ENCODE measurements at regions not wholly inside any gene's neighbourhood (a gene's known extent, or its start where the extent isn't known, plus 50 kb on each side); places are given as distances from the start of the nearest gene placed in this dataset.

GRCh38 chr6:12602342-12602741 lies 114.2 kb upstream of the PHACTR1 start:
- no peak overlapping the region for H3K4me3 ChIP-seq

DNA sequence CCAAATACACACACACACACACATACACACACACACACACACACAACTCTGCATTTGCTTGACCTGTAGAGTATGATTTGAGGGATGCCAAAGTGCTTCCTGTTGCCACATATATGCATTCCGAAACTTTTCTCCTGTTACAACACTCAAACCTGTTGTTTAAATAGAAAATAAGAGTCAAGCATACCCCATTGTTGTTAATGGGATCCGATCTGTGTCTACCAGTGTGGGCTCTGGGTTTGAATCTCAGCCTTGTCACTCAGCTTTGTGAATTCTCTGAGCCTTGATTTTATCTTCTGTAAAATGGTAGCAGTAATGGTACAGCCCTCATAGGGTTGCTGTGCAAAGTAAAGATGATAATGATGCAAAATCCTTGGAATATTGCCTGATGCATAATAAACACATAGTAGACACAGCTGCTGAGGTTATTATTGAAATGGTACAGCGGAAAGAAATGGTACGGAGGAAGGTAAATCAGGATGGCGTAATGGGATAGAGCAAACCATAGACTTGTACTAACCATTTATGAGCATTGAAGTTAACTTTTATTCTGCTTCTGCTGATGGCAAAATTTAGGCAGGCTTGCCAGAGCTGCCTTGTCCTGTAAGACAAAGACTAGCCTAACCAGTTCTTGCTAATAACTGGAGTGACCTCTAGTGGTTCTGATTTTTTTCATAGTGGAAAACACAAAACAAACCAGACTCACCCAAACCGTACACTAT lies 113.5 kb upstream of the PHACTR1 start:
- Histone ChIP-seq H3K4me3 (no peak overlapping the region), H3K4me1 (peaks cover 0 to 33% (median 14%) of the 10 kb centered on the region in 6 donors), H3K27ac (no peak overlapping the region), H3K27me3 (replicated peaks in 1 of 7) (no peaks in the 10 kb centered on the region), H3K9me3 (no peaks in the 10 kb centered on the region), H3K36me3 (no peaks in the 10 kb centered on the region)
- DNase-seq = no peak
- TF ChIP-seq, protein P1, sequence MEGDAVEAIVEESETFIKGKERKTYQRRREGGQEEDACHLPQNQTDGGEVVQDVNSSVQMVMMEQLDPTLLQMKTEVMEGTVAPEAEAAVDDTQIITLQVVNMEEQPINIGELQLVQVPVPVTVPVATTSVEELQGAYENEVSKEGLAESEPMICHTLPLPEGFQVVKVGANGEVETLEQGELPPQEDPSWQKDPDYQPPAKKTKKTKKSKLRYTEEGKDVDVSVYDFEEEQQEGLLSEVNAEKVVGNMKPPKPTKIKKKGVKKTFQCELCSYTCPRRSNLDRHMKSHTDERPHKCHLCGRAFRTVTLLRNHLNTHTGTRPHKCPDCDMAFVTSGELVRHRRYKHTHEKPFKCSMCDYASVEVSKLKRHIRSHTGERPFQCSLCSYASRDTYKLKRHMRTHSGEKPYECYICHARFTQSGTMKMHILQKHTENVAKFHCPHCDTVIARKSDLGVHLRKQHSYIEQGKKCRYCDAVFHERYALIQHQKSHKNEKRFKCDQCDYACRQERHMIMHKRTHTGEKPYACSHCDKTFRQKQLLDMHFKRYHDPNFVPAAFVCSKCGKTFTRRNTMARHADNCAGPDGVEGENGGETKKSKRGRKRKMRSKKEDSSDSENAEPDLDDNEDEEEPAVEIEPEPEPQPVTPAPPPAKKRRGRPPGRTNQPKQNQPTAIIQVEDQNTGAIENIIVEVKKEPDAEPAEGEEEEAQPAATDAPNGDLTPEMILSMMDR (IDR thresholded peaks at IDR 0.05 in 8 of 11, conservative IDR thresholded peaks at IDR 0.05 in 3 of 11) = peak in 7 of 11 experiments; percentile 12 to 47 (median 37)
- TF ChIP-seq POLR2AphosphoS5 (IDR thresholded peaks at IDR 0.05) = no peak
- intact Hi-C loops (cut with DNase I; ENCODE audit: low total_unique reads) = loop anchor here (10.0 kb wide), 1 partner anchor 1018 kb away; no protein-coding TSS in a partner anchor
- 52 to 82% (median 68%) methylated on average over 6 of the region's 6 CpGs for WGBS, 5 donors

More at GRCh38 chr6:12602342-12602741, 114.2 kb upstream of the PHACTR1 start:
- Histone ChIP-seq H3K36me3 (no peaks in the 10 kb centered on the region), H3K27ac (no peak overlapping the region), H3K9me3 (no peaks in the 10 kb centered on the region), H3K27me3 (replicated peaks in 1 of 7) (no peaks in the 10 kb centered on the region), H3K4me1 (peaks cover 0 to 27% (median 9%) of the 10 kb centered on the region in 6 donors)
- TF ChIP-seq POLR2AphosphoS5 (IDR thresholded peaks at IDR 0.05) (no peak), POLR2A (IDR thresholded peaks at IDR 0.05) (no peak)
- intact Hi-C loops (cut with DNase I; ENCODE audit: low total_unique reads) = loop anchor here (10.0 kb wide), 1 partner anchor 1018 kb away; no protein-coding TSS in a partner anchor
- WGBS, 5 donors = 86 to 98% (median 89%) methylated on average over 3 of the region's 3 CpGs
- DNase-seq = no peak

DNA sequence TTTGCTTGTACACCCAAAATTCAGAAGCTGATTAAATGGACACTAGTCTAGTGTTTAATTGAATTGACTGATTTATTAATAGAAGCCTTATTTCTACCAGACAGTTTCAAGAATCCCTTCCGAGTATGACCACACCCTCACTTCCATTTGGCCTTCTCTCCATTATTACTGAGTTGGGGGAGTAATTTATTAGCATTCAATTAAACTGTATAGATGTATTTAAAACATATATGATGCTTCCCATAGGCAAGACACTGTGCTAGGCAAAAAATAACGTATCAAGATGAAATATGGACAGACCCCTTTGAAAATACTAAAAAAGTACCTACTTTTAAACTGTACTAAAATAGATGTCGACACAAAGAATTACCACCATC lies 112.9 kb upstream of the PHACTR1 start:
- Histone ChIP-seq H3K27me3 (replicated peaks in 1 of 7) (no peaks in the 10 kb centered on the region), H3K4me3 (no peak overlapping the region), H3K27ac (no peak overlapping the region), H3K36me3 (no peaks in the 10 kb centered on the region), H3K4me1 (peaks cover 0 to 39% (median 18%) of the 10 kb centered on the region in 6 donors), H3K9me3 (no peaks in the 10 kb centered on the region)
- TF ChIP-seq, protein P1 (IDR thresholded peaks at IDR 0.05 in 8 of 11, conservative IDR thresholded peaks at IDR 0.05 in 3 of 11) = peak in 2 of 11 experiments; percentile 18 to 31
- no peak for TF ChIP-seq POLR2A (IDR thresholded peaks at IDR 0.05)
- TF ChIP-seq POLR2AphosphoS5 (IDR thresholded peaks at IDR 0.05) = no peak
- 63 to 79% (median 73%) methylated on average over 3 of the region's 3 CpGs for WGBS, 5 donors
- intact Hi-C loops (cut with DNase I; ENCODE audit: low total_unique reads) = loop anchor here (10.0 kb wide), 1 partner anchor 1019 kb away; no protein-coding TSS in a partner anchor
- no peak for DNase-seq

- intact Hi-C loops (cut with DNase I; ENCODE audit: low total_unique reads) = loop anchor here (2.0 to 10.0 kb wide), 3 partner anchors 315 to 1021 kb away; partner anchors contain the start of gene EDN1
- Histone ChIP-seq H3K27me3 (replicated peaks in 1 of 7) (no peaks in the 10 kb centered on the region), H3K36me3 (no peaks in the 10 kb centered on the region), H3K4me1 (peaks cover 0 to 45% (median 19%) of the 10 kb centered on the region in 6 donors), H3K9me3 (no peaks in the 10 kb centered on the region), H3K4me3 (peak overlapping the region in 1 of 8 donors; percentile 57), H3K27ac (peak overlapping the region in 1 of 8 donors; percentile 31)
- TF ChIP-seq, protein P1 (IDR thresholded peaks at IDR 0.05 in 8 of 11, conservative IDR thresholded peaks at IDR 0.05 in 3 of 11) = peak in 10 of 11 experiments; percentile 45 to 82 (median 68)
- no peak for TF ChIP-seq POLR2A (IDR thresholded peaks at IDR 0.05)
- TF ChIP-seq POLR2AphosphoS5 (IDR thresholded peaks at IDR 0.05) = no peak
- no peak for DNase-seq
- WGBS, 5 donors = 29 to 51% (median 39%) methylated on average over 7 of the region's 7 CpGs
Observed at GRCh38 chr6:12605888-12606345, 110.7 kb upstream of the PHACTR1 start.

Data from spleen (tissue), 11 donors.